ENCODE measurements at regions not wholly inside any gene's neighbourhood (a gene's known extent, or its start where the extent isn't known, plus 50 kb on each side); places are given as distances from the start of the nearest gene placed in this dataset.

DNA sequence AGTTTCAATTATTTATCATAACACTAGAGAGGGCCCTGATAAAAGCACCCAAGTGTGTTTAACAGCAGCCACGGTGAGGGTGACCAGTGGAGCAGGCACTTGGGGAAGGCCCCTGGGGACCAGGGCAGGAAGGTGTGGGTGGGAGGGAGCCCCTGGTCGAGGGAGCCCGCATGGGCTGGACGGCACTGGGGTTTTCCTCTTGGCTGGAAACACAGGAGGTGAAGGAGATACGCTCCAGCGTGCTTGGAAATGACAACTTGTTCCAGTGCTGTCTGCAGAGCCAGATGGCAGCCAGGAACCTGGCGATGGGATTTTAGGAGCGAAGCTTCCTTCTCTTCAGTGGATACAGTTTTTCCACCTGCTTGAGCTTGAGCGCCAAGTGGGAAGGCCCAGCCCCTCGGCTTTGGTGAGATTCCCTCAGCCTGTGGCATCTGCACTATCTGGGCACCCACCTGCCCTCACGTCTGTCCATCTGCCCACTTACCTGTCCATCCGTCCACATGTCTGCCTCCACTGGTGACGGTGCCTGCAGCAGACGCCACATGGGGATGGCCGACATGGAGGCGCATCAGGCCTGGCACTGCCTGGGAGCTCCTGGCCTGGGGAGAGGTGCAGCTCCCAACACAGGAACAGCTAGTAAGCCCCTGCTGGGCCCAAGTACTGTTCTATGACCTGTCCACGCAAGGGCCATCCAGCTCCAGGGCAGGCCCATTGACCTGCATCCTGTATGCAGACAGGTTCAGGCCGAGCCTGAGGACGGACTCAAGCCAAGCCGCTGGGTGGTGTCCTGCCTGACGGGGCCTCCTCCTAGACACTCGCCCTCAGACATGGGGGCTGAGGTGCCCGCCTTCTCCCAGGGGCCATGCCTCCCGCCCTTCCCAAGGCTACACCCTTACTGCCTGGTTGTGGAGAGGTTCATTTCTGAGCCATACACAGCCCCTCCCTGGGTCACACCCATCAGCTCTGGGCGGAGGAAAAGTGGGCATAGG is 192.2 kb upstream of the C14orf180 start:
- RAD21 ChIA-PET (ENCODE audit: low non-redundant PET in 1 of 2, low total read pairs in 2 of 2, uncharacterized antibody in 2 of 2, unreplicated experiment in 2 of 2), result no interaction called here
- BruUV-seq (replicated peaks), result no TSS peak
- ATAC-seq (no peak), DNase-seq (ENCODE audit: low read depth, low spot score) (no peak)
- no peaks in the 10 kb centered on the region for H3K9me2 ChIP-seq (ENCODE audit: insufficient read depth)
- POLR2A ChIA-PET, result no interaction called here
- H4K20me1 ChIP-seq (ENCODE audit: insufficient read depth), result no peaks in the 10 kb centered on the region
- no peaks in the 10 kb centered on the region for H3K9me3 ChIP-seq (ENCODE audit: control insufficient read depth in 1 of 2, insufficient read depth in 1 of 2, low read depth in 1 of 2, low read length in 2 of 2)
- H2AFZ ChIP-seq (ENCODE audit: low read depth, low read length, poor library complexity, severe bottlenecking), result no peak overlapping the region
- intact Hi-C loops (cut with micrococcal nuclease), result no loop called here
- no peak overlapping the region for H3K27ac ChIP-seq (ENCODE audit: low read depth, low read length)
- H3K79me2 ChIP-seq (ENCODE audit: insufficient read depth, low read length), result no peaks in the 10 kb centered on the region
- no peaks in the 10 kb centered on the region for H3K36me3 ChIP-seq (ENCODE audit: control insufficient read depth in 1 of 2, insufficient read depth in 2 of 2, low read length in 2 of 2)
- H3K9ac ChIP-seq (ENCODE audit: low read length), result no peak overlapping the region
- CTCF ChIA-PET, result no interaction called here
- no peak overlapping the region for H3K4me3 ChIP-seq (replicated peaks in 1 of 2; ENCODE audit: low read depth in 1 of 2, low read length in 2 of 2)
- TF ChIP-seq SRF (IDR thresholded peaks at IDR 0.05; ENCODE audit: low read depth) (no peak), YY1 (IDR thresholded peaks at IDR 0.05; ENCODE audit: extremely low read depth, insufficient replicate concordance, low read depth, low read length) (no peak), EZH2 (IDR thresholded peaks at IDR 0.05) (no peak), EGR1 (IDR thresholded peaks at IDR 0.05; ENCODE audit: low read depth) (no peak), ZFX (IDR thresholded peaks at IDR 0.05) (no peak), FOSL1 (IDR thresholded peaks at IDR 0.05; ENCODE audit: low read depth) (no peak)
- TF ChIP-seq, protein P1, sequence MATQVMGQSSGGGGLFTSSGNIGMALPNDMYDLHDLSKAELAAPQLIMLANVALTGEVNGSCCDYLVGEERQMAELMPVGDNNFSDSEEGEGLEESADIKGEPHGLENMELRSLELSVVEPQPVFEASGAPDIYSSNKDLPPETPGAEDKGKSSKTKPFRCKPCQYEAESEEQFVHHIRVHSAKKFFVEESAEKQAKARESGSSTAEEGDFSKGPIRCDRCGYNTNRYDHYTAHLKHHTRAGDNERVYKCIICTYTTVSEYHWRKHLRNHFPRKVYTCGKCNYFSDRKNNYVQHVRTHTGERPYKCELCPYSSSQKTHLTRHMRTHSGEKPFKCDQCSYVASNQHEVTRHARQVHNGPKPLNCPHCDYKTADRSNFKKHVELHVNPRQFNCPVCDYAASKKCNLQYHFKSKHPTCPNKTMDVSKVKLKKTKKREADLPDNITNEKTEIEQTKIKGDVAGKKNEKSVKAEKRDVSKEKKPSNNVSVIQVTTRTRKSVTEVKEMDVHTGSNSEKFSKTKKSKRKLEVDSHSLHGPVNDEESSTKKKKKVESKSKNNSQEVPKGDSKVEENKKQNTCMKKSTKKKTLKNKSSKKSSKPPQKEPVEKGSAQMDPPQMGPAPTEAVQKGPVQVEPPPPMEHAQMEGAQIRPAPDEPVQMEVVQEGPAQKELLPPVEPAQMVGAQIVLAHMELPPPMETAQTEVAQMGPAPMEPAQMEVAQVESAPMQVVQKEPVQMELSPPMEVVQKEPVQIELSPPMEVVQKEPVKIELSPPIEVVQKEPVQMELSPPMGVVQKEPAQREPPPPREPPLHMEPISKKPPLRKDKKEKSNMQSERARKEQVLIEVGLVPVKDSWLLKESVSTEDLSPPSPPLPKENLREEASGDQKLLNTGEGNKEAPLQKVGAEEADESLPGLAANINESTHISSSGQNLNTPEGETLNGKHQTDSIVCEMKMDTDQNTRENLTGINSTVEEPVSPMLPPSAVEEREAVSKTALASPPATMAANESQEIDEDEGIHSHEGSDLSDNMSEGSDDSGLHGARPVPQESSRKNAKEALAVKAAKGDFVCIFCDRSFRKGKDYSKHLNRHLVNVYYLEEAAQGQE (IDR thresholded peaks at IDR 0.05; ENCODE audit: low read depth), result no peak
- H3K4me1 ChIP-seq (ENCODE audit: control insufficient read depth in 1 of 2, insufficient read depth in 2 of 2, low read length in 2 of 2), result no peaks in the 10 kb centered on the region
- no peaks in the 10 kb centered on the region for H3K27me3 ChIP-seq (ENCODE audit: insufficient read depth, low read length)
- no peak overlapping the region for H3K4me2 ChIP-seq (ENCODE audit: low read length)
